Brain microvascular endothelial cell (primary cell): ENCODE measurements at regions not wholly inside any gene's neighbourhood (a gene's known extent, or its start where the extent isn't known, plus 50 kb on each side); places are given as distances from the start of the nearest gene placed in this dataset.

Source experiments
- DNase-seq: peaks from one replicate; pipeline ENCODE4 v3.0.0-alpha.2; 2020
- H3K27ac ChIP-seq: fragments of 250-450 bp; sonication (Bioruptor Pico); 2 replicates; pipeline ENCODE4 v1.5.1; 2020; ENCODE audit warnings: mild to moderate bottlenecking, moderate library complexity
- H3K27me3 ChIP-seq: fragments of 250-450 bp; sonication (Bioruptor Pico); replicated peaks from 2 replicates; pipeline ENCODE4 v1.5.1; 2020; ENCODE audit warnings: mild to moderate bottlenecking
- H3K36me3 ChIP-seq: fragments of 250-450 bp; sonication (Bioruptor Pico); replicated peaks from 2 replicates; pipeline ENCODE4 v1.5.1; 2020; ENCODE audit warnings: mild to moderate bottlenecking
- H3K4me3 ChIP-seq: 2 replicates; pipeline ENCODE4 v1.5.1; 2011; ENCODE audit warnings: low read depth, mild to moderate bottlenecking, control low read depth, low read length, moderate library complexity
- in situ Hi-C: cut with HindIII; loops from 2 replicates; pipeline ENCODE4 v1.10.0; 2017; ENCODE audit warnings: low sequenced_read_pairs, low pct_ligation_motif_present
- TF ChIP-seq, protein P1 (sequence below): IDR thresholded peaks from 2 replicates; pipeline ENCODE4 v1.5.1; 2011; ENCODE audit warnings: low read depth, mild to moderate bottlenecking, moderate library complexity, low read length, control low read depth, inconsistent platforms; ENCODE audit errors: missing control alignments

DNA sequence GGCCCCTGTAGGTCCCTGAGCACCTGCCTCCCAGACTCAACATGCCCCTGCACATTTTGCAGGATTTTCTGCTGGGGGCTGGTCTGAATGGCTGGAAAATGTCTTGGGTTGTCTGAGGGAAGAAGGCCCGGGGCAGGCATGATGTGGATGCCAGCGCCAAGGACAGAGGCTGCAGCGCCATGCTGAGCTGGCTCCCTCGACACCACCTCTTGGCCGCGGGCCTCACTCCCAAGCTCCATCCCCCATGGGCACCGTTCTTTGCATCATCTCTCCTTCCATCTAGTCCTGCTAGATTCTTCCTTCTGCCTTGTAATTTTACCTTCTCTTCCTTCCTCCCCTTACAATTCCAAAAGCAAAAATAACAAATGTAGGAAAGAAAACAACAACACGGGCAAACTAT is 70.6 kb downstream of the ZIC5 start:
- DNase-seq: no peak
- H3K4me3 ChIP-seq: no peak overlapping the region
- in situ Hi-C loops: no loop called here
- TF ChIP-seq, protein P1, sequence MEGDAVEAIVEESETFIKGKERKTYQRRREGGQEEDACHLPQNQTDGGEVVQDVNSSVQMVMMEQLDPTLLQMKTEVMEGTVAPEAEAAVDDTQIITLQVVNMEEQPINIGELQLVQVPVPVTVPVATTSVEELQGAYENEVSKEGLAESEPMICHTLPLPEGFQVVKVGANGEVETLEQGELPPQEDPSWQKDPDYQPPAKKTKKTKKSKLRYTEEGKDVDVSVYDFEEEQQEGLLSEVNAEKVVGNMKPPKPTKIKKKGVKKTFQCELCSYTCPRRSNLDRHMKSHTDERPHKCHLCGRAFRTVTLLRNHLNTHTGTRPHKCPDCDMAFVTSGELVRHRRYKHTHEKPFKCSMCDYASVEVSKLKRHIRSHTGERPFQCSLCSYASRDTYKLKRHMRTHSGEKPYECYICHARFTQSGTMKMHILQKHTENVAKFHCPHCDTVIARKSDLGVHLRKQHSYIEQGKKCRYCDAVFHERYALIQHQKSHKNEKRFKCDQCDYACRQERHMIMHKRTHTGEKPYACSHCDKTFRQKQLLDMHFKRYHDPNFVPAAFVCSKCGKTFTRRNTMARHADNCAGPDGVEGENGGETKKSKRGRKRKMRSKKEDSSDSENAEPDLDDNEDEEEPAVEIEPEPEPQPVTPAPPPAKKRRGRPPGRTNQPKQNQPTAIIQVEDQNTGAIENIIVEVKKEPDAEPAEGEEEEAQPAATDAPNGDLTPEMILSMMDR: no peak
- no peaks in the 10 kb centered on the region for H3K27me3 ChIP-seq
- H3K27ac ChIP-seq: no peak overlapping the region
- no peaks in the 10 kb centered on the region for H3K36me3 ChIP-seq

- in situ Hi-C loops: no loop called here
- TF ChIP-seq, protein P1: no peak
- Histone ChIP-seq H3K4me3 (no peak overlapping the region), H3K27ac (no peak overlapping the region), H3K36me3 (no peaks in the 10 kb centered on the region), H3K27me3 (peaks cover 7% of the 10 kb centered on the region)
- no peak for DNase-seq
Measured at GRCh38 chr13:99898421-99898820, 73.1 kb downstream of the ZIC5 start.

DNA sequence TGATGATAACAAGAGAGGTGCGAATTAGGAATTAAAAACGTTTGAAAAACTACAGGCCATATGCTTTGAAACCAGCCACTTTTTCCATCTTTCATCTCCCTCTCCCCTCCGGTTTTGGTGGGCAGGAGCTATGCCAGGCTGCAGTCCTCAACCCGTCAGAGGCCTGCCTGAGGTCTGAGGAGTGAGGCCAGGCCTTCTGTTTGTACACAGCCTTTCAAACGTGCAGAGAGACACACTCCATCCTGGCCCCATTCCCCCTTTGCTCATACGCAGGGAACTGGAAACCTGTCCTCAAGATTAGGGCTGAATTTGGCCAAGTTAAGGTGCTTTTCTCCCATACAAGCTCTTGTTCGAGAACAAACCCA is 74.5 kb downstream of the ZIC5 start:
- H3K4me3 ChIP-seq: no peak overlapping the region
- H3K36me3 ChIP-seq: no peaks in the 10 kb centered on the region
- DNase-seq: no peak
- H3K27ac ChIP-seq: no peak overlapping the region
- peaks cover 7% of the 10 kb centered on the region for H3K27me3 ChIP-seq
- in situ Hi-C loops: no loop called here
- TF ChIP-seq, protein P1: no peak

- TF ChIP-seq, protein P1: no peak
- no peak for DNase-seq
- in situ Hi-C loops: no loop called here
- H3K27me3 ChIP-seq: peaks cover 7% of the 10 kb centered on the region
- no peak overlapping the region for H3K27ac ChIP-seq
- no peaks in the 10 kb centered on the region for H3K36me3 ChIP-seq
- no peak overlapping the region for H3K4me3 ChIP-seq
Measured at GRCh38 chr13:99896369-99897075, 75.0 kb downstream of the ZIC5 start.

- H3K4me3 ChIP-seq: peak overlapping the region; percentile 29
- TF ChIP-seq, protein P1: no peak
- H3K27ac ChIP-seq: no peak overlapping the region
- peaks cover 7% of the 10 kb centered on the region for H3K27me3 ChIP-seq
- DNase-seq: no peak
- in situ Hi-C loops: no loop called here
- no peaks in the 10 kb centered on the region for H3K36me3 ChIP-seq
Measured at GRCh38 chr13:99895444-99896368, 75.9 kb downstream of the ZIC5 start.
